ENCODE measurements at regions not wholly inside any gene's neighbourhood (a gene's known extent, or its start where the extent isn't known, plus 50 kb on each side); places are given as distances from the start of the nearest gene placed in this dataset.

DNA sequence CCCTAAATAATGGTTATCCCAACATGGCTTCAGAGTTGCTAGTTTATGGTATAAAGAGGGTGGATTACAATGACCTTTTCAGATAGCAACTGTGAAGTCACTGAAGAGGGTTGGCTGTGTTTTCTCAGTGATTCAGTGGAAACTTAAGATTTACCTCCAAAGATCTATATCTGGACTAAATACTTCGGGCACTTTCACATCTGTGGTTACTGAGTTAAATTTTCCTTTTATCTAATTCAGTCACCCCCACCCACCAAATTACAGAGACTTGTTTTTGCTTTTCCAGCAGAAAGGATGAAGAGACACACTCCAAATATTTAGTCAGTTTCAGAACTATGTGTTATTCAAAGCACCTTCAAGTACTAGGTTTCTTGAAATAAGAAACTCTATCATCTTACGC is 573.2 kb downstream of the CCDC171 start:
- no peak for DNase-seq (ENCODE audit: low spot score in 2 of 2)
- FAIRE-seq: no peak

DNA sequence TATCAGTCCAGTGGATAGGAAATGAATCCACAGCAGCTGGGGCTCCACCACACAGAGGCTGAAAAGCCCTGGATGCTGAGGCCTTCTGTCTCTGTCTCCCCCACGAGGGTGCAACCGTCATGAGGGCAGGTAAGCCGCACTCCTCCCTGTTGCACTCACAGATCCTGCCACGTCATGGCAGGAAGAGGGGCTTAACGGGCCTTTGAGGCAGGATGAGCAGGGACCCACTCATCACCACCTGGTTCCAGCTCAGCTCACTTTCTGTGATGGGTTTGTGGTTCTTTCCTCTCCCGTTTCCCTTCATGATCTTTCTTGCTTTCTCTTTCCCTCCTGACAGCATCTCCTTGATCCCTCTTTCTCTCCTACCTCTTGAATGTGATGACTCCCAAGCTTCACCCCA is 575.2 kb downstream of the CCDC171 start:
- FAIRE-seq: no peak
- no peak for DNase-seq (ENCODE audit: low spot score in 2 of 2)

DNA sequence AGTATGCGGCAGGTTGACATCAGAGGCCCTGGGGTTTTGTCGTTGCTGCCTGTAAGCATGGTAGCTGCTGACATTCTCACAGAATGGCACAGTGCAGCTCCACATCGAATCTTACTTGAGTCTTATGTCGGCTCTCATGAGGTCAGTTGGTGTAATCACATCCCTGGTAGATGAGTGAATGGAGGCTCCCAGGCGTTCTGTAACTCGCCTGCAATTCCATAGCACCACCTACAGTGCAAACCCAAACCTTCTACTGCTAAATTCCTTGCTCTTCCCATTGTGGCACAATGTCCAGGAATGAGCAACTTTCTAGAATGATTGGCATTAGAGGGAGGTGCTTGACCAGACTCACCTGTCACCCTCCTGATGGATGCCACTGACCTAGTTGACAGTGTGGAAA is 578.4 kb downstream of the CCDC171 start:
- DNase-seq (ENCODE audit: low spot score in 2 of 2) (no peak), FAIRE-seq (no peak)

DNA sequence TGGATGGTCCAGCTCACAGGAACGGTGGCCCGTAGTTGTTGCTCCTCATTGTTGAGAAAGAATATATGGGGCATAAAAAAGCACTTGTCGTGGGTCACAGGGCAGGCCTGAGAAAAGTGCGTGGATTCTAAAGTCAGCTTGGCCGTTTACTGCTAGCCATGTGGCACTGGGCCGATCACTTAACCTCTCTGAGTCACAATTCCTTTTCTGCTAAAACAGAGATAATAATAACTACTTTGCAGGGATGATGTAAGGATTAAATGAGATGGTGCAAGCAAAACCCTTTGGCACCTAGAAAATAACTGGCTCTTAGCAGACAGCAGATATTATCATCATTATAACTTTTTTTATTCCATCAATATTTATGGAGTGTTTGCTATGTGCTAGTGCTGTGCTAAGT is 579.7 kb downstream of the CCDC171 start:
- DNase-seq (ENCODE audit: low spot score in 2 of 2): no peak
- FAIRE-seq: no peak

DNA sequence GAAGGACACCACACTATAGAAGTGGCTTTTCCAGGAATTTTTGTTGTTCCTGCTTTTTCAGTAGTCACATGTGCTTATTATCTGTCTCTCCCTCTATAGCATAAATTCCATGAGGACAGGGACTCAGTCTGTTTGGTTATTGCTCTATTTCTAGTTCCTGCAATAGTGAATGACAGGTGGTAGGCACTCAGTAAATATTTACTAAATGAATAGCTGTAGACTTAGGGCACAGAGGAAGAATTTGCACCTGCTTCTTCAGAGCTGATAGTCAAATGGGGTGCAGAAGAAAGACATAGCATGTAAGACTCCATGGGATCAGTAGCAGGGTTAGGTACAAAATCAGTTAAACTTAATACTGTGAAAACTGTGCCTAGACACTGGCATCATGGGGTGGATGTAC is 580.2 kb downstream of the CCDC171 start:
- DNase-seq (ENCODE audit: low spot score in 2 of 2): no peak
- FAIRE-seq: no peak

DNA sequence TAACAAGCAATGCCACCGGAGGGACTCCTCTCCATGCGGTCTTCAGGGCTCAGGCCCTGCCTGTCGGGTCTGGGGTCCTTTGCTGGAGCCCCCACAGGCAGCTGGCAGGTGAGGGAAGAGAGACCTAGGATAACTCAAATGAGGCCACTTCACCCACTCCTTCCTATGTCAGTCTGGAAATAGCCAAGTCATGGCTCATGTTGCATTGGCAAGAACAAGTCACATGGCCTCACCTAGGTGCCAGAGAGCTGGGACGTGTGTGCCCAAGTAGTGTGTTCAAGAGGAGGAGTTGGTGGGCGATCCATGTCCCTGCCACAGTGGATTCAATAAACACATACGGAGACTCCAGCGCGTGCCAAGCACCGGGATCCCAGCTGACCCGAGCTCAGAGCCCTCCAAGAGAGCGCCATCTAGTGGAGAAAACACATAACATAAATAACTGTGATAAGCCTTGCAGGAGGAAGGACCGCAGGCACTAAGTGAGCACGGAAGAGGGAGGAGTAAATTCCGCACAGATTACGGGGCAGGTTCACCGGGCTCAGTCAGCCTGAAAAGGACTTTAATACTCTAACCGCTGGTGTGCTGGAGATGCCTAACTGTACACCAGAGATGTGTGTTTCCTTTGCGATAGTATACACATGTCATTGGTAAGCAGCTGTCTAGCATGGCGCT is 580.8 kb downstream of the CCDC171 start:
- FAIRE-seq: no peak

DNA sequence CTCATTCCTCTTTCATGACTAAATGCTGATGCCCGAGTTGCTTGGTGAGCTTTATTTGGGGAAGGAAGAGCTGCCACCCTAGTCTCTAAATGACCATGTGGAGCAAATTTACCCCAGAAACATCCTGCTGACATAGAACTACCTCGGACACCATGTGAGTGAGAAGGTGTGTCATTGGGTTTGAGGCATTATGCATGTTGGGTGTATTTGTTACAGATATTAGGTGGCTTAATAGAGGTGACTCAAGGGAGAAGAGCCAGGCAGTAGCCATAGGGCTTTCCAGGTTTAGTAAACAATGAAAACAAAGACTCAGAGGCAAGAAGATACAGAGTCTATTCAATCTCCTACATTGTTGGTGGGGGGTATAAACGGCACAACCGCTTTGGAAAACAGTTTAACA is 581.5 kb downstream of the CCDC171 start:
- DNase-seq (ENCODE audit: low spot score in 2 of 2): no peak
- FAIRE-seq: no peak

More for the DNA sequence above, 580.8 kb downstream of the CCDC171 start:
- peak in 1 of 2 donors; percentile 32 for DNase-seq (ENCODE audit: low spot score in 2 of 2)

DNA sequence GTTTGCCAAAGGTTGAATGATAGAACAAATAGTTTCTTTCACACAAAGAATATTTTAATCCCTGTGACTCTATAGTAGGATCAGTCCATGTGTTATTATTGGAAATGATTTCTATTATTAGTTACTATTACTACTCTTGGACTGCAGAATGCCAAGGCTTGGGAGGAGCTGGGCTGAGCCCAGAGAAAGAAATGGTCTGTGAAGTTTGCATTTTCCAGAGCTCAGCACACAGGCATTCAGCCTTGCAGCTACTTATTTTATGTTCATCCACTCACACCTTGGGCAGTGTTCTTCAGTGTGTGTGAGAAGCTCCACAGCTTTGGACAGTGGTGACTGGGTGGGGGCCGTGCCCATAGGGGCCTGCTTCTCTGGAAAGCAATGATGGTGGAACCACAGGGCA is 583.1 kb downstream of the CCDC171 start:
- no peak for DNase-seq (ENCODE audit: low spot score in 2 of 2)
- FAIRE-seq: no peak

DNA sequence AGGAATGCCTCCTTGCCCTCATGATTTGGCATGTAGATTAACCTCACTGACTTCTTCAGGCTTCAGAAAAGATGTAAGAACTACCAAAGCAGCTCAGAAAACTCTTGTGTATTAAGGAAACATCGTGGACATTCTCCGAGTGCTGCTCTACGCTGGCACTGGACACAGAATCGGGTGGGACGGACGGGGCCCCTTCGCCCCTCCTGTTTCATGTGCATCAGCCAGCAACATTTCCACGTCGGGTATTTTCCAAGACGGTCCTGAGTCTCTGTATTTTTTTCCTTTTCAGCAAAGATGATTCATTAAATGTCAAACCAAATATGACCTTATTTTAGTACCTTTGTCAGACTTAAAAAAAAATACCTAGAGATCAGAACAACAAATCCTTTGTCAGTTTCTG is 583.6 kb downstream of the CCDC171 start:
- DNase-seq (ENCODE audit: low spot score in 2 of 2) (no peak), FAIRE-seq (no peak)

DNA sequence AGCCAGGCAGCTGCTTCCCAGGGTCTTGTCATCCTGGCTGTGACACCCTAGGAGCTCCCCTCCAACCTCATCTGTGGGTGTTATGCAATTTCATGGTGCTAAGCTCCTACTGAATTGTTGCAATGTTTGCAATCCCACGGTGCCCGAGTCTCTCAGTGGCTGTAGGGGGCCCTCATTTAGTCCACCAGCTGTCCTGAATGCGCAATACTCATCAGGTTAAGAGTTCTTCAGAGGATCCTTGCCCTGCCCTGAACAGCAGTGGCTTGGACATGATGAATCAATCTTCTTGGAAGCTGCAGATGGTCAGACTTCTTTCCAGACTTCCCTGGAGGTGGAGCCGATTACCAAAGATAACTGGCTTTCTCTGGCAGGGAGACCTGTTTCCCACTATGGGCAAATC is 584.1 kb downstream of the CCDC171 start:
- FAIRE-seq (no peak), DNase-seq (ENCODE audit: low spot score in 2 of 2) (no peak)

DNA sequence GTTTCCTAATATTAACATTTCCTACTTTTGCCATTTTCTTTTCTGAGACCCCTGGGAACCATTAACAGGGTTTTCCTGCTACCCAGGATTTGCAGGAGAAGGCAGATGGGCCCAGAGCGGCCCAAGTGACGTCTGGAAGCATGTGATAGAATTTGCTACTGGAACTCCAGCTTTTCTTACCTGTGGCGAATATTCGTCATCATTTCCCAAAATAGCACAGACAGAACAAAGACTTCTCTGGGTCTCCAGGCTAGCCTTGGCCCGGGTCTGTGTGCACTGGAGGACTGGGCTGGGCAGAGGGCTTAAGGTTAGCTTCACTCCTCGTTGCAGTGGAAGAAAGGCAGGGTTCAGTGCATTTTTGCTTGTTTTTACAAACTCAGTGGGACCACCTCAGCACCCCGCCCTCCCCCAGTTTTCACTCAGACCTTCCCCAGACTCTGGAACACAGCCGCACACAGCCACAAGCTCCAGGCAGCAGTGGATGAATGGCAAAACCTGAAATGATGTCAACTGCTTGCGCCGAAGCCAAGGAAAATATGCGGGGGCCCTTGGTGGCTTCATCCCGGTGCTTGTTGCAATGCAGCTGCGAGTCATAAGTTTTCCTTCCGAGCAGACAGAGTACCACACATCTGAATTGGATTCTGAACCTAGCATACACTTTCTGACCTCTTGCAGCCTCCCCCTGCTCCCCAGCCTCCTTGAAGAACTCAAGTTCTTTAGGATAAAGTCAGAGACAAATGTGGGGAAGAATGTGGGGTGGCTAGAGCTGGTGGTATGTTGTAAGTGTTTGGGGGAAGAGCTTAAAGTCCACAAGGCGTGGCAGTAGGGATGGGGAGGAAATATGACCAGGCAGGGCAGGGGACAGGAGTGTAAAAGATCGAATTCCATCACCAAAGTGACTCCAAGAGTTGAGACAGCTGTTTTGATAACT is 586.0 kb downstream of the CCDC171 start:
- no peak for FAIRE-seq
- DNase-seq (ENCODE audit: low spot score in 2 of 2): no peak

DNA sequence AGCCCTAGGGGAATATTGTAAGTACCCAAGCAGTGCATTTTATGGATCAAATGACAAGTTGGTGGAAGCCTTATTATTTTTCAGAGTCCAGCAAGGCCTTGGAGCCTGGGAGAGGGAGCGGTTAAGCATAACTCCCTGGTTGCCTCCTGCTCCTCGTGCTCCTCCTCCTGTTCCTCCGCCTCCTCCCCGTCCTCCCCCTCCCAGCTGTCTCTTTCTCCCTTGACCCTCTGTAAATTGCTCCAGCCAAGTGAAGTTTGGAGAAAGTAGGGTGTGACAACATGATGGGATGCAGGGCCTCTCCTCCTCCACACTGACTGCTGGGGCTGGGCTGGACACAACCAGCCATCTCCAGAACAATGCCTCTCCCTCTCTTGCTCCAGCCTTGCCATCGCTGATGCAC is 586.9 kb downstream of the CCDC171 start:
- DNase-seq (ENCODE audit: low spot score in 2 of 2) (no peak), FAIRE-seq (no peak)

DNA sequence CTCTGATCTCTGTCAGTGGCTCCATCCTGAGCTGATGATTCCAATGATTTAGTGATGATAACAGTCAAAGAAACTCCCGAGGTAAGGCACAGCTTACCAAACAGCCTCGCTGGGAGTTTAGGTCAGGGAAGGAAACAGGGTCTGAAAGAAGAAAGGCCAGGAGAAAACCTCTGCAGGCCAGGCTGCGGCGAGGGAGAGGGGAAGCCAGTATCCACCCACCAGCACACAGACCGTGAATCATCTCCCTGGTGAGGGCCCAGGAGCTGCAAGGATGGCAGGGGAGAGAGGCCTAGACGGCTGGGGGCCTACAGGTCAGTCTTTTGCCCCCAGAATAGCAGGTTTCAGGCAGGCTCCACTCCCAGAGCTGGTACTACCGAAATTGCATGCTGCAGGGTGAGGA is 590.5 kb downstream of the CCDC171 start:
- FAIRE-seq: no peak
- DNase-seq (ENCODE audit: low spot score in 2 of 2): no peak

DNA sequence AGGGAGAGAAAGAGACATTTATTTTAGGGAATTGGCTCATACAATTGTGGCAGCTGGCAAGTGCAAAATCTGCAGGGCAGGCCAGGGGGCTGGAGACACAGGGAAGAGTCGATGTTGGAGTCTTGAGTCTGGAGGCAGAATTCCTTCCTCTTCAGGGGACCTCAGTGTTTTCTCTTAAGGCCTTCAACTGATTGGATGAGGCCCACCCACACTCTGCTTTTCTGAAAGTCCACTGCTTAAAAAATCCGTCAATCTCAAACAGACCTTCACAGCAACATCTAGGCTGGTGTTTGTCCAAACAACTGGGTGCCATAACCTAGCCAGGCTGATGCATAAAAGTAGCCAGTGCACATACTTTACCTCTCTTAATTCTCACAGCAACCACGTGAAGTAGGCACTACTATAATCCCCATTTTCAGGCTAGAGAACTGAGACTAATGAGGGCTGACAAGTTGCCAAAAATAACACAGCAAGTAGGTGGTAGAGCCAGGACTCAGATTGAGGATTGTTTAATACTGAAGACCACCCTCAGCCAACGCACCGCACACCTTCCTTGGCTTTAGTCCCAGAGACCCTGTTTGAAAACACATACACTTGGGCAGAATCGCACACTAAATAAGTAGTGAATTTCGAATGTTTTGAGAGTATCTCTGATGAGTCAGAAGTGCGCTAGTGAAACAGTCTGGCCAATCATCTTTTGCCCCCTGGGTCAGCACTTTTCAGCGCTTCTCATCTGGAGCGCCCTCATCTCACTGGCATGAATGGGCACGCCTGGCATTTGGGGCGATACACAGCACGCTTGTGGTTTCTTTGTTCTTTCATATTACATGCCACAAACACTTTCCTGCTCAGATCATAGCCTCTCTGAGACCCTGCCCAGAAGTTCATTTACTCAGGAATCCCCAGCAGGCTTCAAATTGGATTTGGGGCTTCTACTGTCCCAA is 591.4 kb downstream of the CCDC171 start:
- no peak for FAIRE-seq
- no peak for DNase-seq (ENCODE audit: low spot score in 2 of 2)

DNA sequence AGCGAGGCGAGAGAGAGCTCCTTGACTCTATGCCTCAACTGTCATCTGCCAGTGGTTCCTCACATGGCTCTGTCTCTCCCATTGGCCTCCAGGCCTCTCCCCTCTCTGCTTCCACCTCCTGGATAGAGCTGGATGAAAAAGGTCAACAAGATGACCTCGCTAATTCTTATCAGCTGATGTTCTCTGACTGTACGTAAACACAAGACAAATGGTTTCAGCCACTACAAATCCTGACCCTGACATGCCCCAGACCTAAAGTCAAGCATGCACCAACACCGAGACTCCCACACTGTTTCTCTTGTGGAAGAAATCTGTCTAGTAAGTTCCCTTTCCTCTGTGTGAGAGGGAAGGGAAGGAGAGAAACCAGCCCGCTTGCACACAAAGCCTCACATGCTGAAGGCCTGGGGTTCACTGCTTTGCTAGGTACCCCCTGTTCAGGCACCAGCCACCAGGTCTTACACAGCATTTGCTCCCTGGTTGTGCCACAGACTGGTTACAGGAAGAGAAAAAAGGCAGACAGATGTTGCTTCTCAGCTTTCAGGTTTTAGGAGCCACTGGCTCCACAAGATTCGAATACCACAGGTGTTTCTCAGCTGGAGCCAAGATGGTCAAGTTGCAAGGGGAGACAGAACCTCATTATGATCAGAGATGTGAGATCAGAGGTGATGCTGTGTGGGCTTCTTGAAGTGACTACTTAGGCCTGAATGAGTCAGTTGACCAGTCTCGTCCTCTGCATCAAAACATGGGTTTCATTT is 592.5 kb downstream of the CCDC171 start:
- DNase-seq (ENCODE audit: low spot score in 2 of 2) (no peak), FAIRE-seq (no peak)

DNA sequence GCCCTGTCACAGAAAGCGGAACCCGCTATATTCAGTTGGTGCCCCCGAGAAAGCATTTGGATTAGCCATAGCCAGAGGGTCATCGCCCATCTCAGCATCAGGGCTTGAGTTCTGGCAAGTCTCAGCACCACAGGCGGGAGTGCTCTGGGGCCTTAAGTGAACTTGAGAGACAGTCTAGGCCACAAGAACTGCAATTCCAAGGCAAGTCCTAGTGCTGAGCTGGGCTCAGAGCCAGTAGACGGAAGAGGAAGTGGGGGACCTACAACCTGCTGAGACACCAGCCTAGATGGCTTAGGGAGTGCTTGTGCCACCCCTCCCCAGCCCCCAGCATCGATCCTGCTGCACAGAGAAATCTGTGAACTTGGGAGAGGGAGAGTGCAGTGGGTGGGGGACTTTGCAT is 594.9 kb downstream of the CCDC171 start:
- DNase-seq (ENCODE audit: low spot score in 2 of 2): no peak
- FAIRE-seq: no peak

DNA sequence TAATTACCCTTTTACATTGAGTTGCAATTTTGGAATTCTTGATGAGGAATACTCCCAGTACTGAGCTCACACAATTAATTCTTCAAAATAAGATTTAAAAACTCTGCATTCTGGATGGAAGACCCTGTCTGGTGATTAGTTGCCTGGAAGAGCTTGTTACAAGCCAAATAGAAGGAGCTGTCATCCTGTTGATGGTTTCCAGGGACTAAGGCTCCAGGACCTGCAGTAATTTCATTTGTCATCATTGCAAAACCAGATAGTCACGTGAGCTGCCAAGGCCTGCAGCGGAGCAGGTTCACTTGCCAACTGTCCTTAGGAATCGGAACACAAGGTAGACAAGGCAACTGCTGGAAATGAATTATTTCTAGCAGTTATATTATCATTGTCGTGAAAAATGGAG is 597.7 kb downstream of the CCDC171 start:
- DNase-seq (ENCODE audit: low spot score in 2 of 2): no peak
- no peak for FAIRE-seq

DNA sequence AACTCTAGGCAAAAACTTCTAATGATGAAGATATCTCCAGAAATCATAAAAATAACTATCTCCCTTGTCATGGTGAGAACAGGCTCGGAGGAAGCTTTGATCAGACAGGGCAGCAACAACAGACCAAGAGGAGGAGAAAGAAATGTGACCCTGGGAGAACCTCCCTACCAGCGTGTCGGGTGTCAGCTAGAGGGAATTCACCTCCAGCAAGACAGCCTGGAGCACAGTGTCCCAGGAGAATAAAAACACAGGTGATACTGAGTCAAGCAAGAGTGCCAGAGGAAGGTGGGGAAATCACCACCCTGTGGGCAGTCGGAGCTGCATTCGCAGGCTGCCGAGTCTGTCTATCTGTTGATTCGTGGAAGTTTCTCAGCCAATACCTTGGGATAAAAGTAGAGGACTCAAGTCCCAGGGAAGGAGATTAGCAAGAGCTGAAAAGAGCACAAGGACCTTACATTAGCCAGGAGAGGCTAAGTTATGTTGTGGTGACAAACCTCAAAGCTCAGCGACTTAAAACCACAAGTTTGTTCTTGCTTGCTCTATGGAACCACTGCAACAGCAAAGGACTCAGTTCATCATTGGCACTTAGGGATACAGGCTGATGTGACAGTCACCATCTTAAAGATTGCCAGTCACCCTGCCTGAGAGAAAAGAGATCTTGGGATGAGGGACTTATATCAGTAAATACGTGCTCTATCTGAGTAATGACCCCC is 598.3 kb downstream of the CCDC171 start:
- DNase-seq (ENCODE audit: low spot score in 2 of 2) (no peak), FAIRE-seq (no peak)

DNA sequence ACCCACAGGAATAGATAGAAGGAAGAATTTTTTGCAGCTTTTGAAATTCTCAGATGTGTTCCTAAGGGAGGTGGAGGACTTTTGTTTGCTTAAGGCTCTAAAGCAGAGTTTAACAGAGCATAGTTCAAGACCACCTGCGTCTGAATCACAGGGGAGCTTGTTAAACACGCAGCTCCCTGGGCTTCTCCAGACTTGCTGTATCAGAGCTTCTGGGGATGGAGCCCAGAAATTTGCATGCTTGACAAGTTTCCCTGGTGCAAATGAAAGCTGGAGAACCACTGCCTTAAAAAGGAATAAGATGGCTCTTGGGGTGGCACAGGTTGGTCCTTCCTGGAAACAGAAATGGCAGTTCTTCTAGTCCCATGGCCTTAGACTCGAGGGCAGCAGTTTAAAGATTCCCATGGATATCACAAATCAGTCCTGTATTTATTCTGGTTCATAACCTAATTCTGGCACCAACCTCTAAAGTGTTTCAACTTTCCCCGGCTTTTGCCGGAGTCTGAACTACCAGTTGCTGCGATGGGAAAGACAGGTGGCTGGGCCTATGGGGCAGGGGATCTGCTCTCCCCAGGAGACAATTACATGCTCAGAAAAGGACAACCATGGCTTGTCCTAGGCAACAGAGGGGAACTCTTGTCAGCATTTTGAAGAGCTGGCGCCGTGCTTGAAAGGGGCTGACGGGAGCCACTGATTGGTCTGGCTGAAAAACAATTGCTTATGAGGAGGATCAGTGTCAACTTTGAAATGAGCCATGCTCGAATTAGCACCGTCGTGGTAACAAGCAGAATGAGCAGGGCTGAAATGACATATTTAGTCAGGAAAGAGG is 599.6 kb downstream of the CCDC171 start:
- no peak for FAIRE-seq

More for the DNA sequence above, 599.6 kb downstream of the CCDC171 start:
- DNase-seq (ENCODE audit: low spot score in 2 of 2): no peak

Measured in frontal cortex (tissue), 3 donors.